ENCODE measurements at regions not wholly inside any gene's neighbourhood (a gene's known extent, or its start where the extent isn't known, plus 50 kb on each side); places are given as distances from the start of the nearest gene placed in this dataset.
"Not testable (repeated sequence)": the region's sequence is repeated elsewhere in the genome, so short reads cannot be mapped to it uniquely, and the experiment has no call there.

GRCh38 chr19:14285726-14286125 lies 79.8 kb upstream of the ADGRL1 start:
- not testable (repeated sequence) for DNase-seq (ENCODE audit: extremely low read depth in 1 of 2, low read depth in 1 of 2)

GRCh38 chr19:14283813-14284520 lies 78.0 kb upstream of the ADGRL1 start:
- not testable (repeated sequence) for DNase-seq (ENCODE audit: extremely low read depth in 1 of 2, low read depth in 1 of 2)

GRCh38 chr19:14279270-14279669 lies 73.3 kb upstream of the ADGRL1 start:
- DNase-seq (ENCODE audit: extremely low read depth in 1 of 2, low read depth in 1 of 2) = not testable (repeated sequence)

GRCh38 chr19:14277608-14278007 lies 71.6 kb upstream of the ADGRL1 start:
- no peak for DNase-seq (ENCODE audit: extremely low read depth in 1 of 2, low read depth in 1 of 2)

- not testable (repeated sequence) for DNase-seq (ENCODE audit: extremely low read depth in 1 of 2, low read depth in 1 of 2)
These were observed 69.9 kb upstream of the ADGRL1 start for GRCh38 chr19:14275823-14276222.

- DNase-seq (ENCODE audit: extremely low read depth in 1 of 2, low read depth in 1 of 2) = no peak
These were observed 66.7 kb upstream of the ADGRL1 start for GRCh38 chr19:14272623-14273022.

- DNase-seq (ENCODE audit: extremely low read depth in 1 of 2, low read depth in 1 of 2) = no peak
These were observed 65.9 kb upstream of the ADGRL1 start for GRCh38 chr19:14271840-14272239.

GRCh38 chr19:14270557-14270956 lies 64.6 kb upstream of the ADGRL1 start:
- DNase-seq (ENCODE audit: extremely low read depth in 1 of 2, low read depth in 1 of 2) = not testable (repeated sequence)

- DNase-seq (ENCODE audit: extremely low read depth in 1 of 2, low read depth in 1 of 2) = no peak
These were observed 61.3 kb upstream of the ADGRL1 start for GRCh38 chr19:14267224-14267741.

GRCh38 chr19:14266208-14266607 lies 60.2 kb upstream of the ADGRL1 start:
- DNase-seq (ENCODE audit: extremely low read depth in 1 of 2, low read depth in 1 of 2) = not testable (repeated sequence)

GRCh38 chr19:14265290-14266036 lies 59.5 kb upstream of the ADGRL1 start:
- DNase-seq (ENCODE audit: extremely low read depth in 1 of 2, low read depth in 1 of 2) = no peak

- not testable (repeated sequence) for DNase-seq (ENCODE audit: extremely low read depth in 1 of 2, low read depth in 1 of 2)
These were observed 50.1 kb upstream of the ADGRL1 start for GRCh38 chr19:14255902-14256649.
